H1 (cell line): ENCODE measurements at regions not wholly inside any gene's neighbourhood (a gene's known extent, or its start where the extent isn't known, plus 50 kb on each side); places are given as distances from the start of the nearest gene placed in this dataset.

Experiments used
- CTCF ChIA-PET: fragments of 300-600 bp; sonication (Branson Sonifier 250); formaldehyde crosslinking; loops from one replicate; lab custom pipeline; 2021; ENCODE audit not compliant: partially characterized antibody; lab: Charles Lee
- POLR2A ChIA-PET: fragments of 300-600 bp; sonication (Branson Sonifier 250); formaldehyde crosslinking; loops from one replicate; lab custom pipeline; 2021; ENCODE audit warnings: inconsistent platforms; ENCODE audit not compliant: partially characterized antibody; lab: Charles Lee
- DNase-seq, 2 experiments: peaks; one replicate each; pipeline versions ENCODE4 v3.0.0 to v3.0.0-alpha.2; 2010 to 2022; ENCODE audit warnings: low spot score in 2 of 2, low read depth in 1 of 2, mixed read lengths in 1 of 2
- FAIRE-seq: peaks from 2 replicates; lab custom pipeline; 2011; peaks lifted over from hg19 to GRCh38; lab: Jason Lieb, UNC
- H2AFZ ChIP-seq: 2 replicates; pipeline ENCODE4 v1.8.1; 2012; ENCODE audit warnings: low read length, inconsistent platforms
- H2AK5ac ChIP-seq: 2 replicates; pipeline ENCODE4 v1.6.1; 2013; ENCODE audit warnings: low read depth, low read length
- H2BK120ac ChIP-seq: replicated peaks from 2 replicates; pipeline ENCODE3; 2013; ENCODE audit warnings: low read depth, low read length, inconsistent platforms
- H2BK12ac ChIP-seq: 2 replicates; pipeline ENCODE4 v1.6.1; 2013; ENCODE audit warnings: low read depth, low read length
- H2BK15ac ChIP-seq: 2 replicates; pipeline ENCODE4 v1.6.1; 2013; ENCODE audit warnings: low read length
- H2BK20ac ChIP-seq: 2 replicates; pipeline ENCODE4 v1.6.1; 2013; ENCODE audit warnings: low read length
- H2BK5ac ChIP-seq: 2 replicates; pipeline ENCODE4 v1.6.1; 2013; ENCODE audit warnings: low read depth, low read length
- H3K14ac ChIP-seq: 2 replicates; pipeline ENCODE4 v1.6.1; 2013; ENCODE audit warnings: inconsistent platforms; ENCODE audit not compliant: insufficient read length
- H3K18ac ChIP-seq: 2 replicates; pipeline ENCODE4 v1.6.1; 2013; ENCODE audit warnings: low read length; ENCODE audit errors: extremely low read depth
- H3K23ac ChIP-seq: 2 replicates; pipeline ENCODE4 v1.6.1; 2013; ENCODE audit warnings: inconsistent platforms; ENCODE audit not compliant: insufficient read length
- H3K23me2 ChIP-seq: 2 replicates; pipeline ENCODE4 v1.6.1; 2013; ENCODE audit warnings: low read depth, low read length
- H3K27ac ChIP-seq: 2 replicates; pipeline ENCODE4 v1.6.1; 2011; ENCODE audit warnings: low read depth, low read length, inconsistent platforms
- H3K27me3 ChIP-seq, 4 experiments: replicated peaks in 1 of 4; 1 replicate in 1 of 4; 2 replicates in 3 of 4; pipeline versions ENCODE4 v1.6.1 to v1.8.1; 2011 to 2013; ENCODE audit warnings: low read length in 3 of 4, mild to moderate bottlenecking in 3 of 4, inconsistent platforms in 2 of 4, mixed read lengths in 2 of 4, moderate library complexity in 1 of 4; ENCODE audit not compliant: control insufficient read depth in 3 of 4, insufficient read depth in 3 of 4; ENCODE audit errors: extremely low read depth in 1 of 4
- H3K36me3 ChIP-seq, 4 experiments: 2 replicates each; pipeline versions ENCODE4 v1.6.1 to v1.8.1; 2011 to 2013; ENCODE audit warnings: mild to moderate bottlenecking in 4 of 4, low read length in 3 of 4, moderate library complexity in 2 of 4, control low read depth in 1 of 4, inconsistent platforms in 1 of 4; ENCODE audit not compliant: insufficient read depth in 4 of 4, control insufficient read depth in 2 of 4
- H3K4ac ChIP-seq: replicated peaks from 2 replicates; pipeline ENCODE3; 2013; ENCODE audit warnings: low read length, low read depth, mixed read lengths, inconsistent platforms; ENCODE audit not compliant: insufficient read length
- H3K4me1 ChIP-seq, 4 experiments: replicated peaks in 1 of 4; 1 replicate in 1 of 4; 2 replicates in 3 of 4; pipeline versions ENCODE4 v1.6.1 to v1.8.1; 2011 to 2013; ENCODE audit warnings: low read length in 3 of 4, inconsistent platforms in 2 of 4, mixed read lengths in 1 of 4; ENCODE audit not compliant: insufficient read depth in 4 of 4, control insufficient read depth in 3 of 4
- H3K4me2 ChIP-seq, 2 experiments: 2 replicates each; pipeline versions ENCODE4 v1.6.1 to v1.8.1; 2011 to 2013; ENCODE audit warnings: low read depth in 2 of 2, low read length in 2 of 2, control low read depth in 1 of 2, inconsistent platforms in 1 of 2, mild to moderate bottlenecking in 1 of 2; ENCODE audit not compliant: insufficient read depth in 1 of 2
- H3K4me3 ChIP-seq, 4 experiments: fragments of 200-600, 300-600 bp in 1 of 4; sonication (generic), shearing (Covaris generic), sonication (Bioruptor Twin) in 1 of 4; 2 replicates each; pipeline versions ENCODE4 v1.5.1 to v1.8.1; 2011 to 2016; ENCODE audit warnings: low read length in 4 of 4, low read depth in 3 of 4, control low read depth in 2 of 4, inconsistent platforms in 2 of 4, mild to moderate bottlenecking in 2 of 4, mixed read lengths in 1 of 4, moderate library complexity in 1 of 4; ENCODE audit not compliant: insufficient read depth in 2 of 4; ENCODE audit errors: extremely low read depth in 1 of 4
- H3K56ac ChIP-seq: replicated peaks from 2 replicates; pipeline ENCODE3; 2013; ENCODE audit warnings: low read depth, mild to moderate bottlenecking, mixed read lengths, low read length, inconsistent platforms; ENCODE audit not compliant: insufficient read length
- H3K79me1 ChIP-seq: 2 replicates; pipeline ENCODE4 v1.6.1; 2013; ENCODE audit warnings: low read depth, low read length, control low read depth
- H3K79me2 ChIP-seq, 2 experiments: 2 replicates each; pipeline versions ENCODE4 v1.6.1 to v1.8.1; 2012 to 2013; ENCODE audit warnings: low read length in 2 of 2, mild to moderate bottlenecking in 2 of 2, inconsistent platforms in 1 of 2; ENCODE audit not compliant: insufficient read depth in 2 of 2, control insufficient read depth in 1 of 2
- H3K9ac ChIP-seq, 4 experiments: replicated peaks in 1 of 4; 1 replicate in 1 of 4; 2 replicates in 3 of 4; pipeline versions ENCODE4 v1.6.1 to v1.8.1; 2011 to 2013; ENCODE audit warnings: low read depth in 3 of 4, low read length in 3 of 4, control low read depth in 2 of 4, mild to moderate bottlenecking in 2 of 4, moderate library complexity in 2 of 4, inconsistent platforms in 1 of 4; ENCODE audit errors: extremely low read depth in 1 of 4
- H3K9me3 ChIP-seq, 2 experiments: 2 replicates each; pipeline versions ENCODE4 v1.6.1 to v1.8.1; 2012 to 2013; ENCODE audit warnings: mild to moderate bottlenecking in 2 of 2, moderate library complexity in 2 of 2, control low read depth in 1 of 2, inconsistent platforms in 1 of 2, low read depth in 1 of 2, low read length in 1 of 2, mixed read lengths in 1 of 2; ENCODE audit not compliant: insufficient read depth in 2 of 2
- H4K20me1 ChIP-seq, 2 experiments: replicated peaks in 1 of 2; 2 replicates each; pipeline versions ENCODE3 to v1.8.1; 2011 to 2013; ENCODE audit warnings: inconsistent platforms in 2 of 2, low read length in 2 of 2, mild to moderate bottlenecking in 1 of 2; ENCODE audit not compliant: insufficient read depth in 2 of 2, control insufficient read depth in 1 of 2
- H4K5ac ChIP-seq: 2 replicates; pipeline ENCODE4 v1.6.1; 2013; ENCODE audit warnings: low read length, low read depth, mixed read lengths, inconsistent platforms; ENCODE audit not compliant: insufficient read length
- H4K8ac ChIP-seq: 2 replicates; pipeline ENCODE4 v1.8.0; 2013; ENCODE audit warnings: mild to moderate bottlenecking, moderate library complexity, low read length, inconsistent platforms; ENCODE audit not compliant: insufficient read depth; ENCODE audit errors: extremely low read depth
- H4K91ac ChIP-seq: replicated peaks from 2 replicates; pipeline ENCODE3; 2013; ENCODE audit warnings: low read length, mixed read lengths, inconsistent platforms; ENCODE audit not compliant: insufficient read length
- BRCA1 ChIP-seq: IDR thresholded peaks from 2 replicates; pipeline ENCODE4 v1.6.1; 2012; ENCODE audit warnings: low read depth, low read length, improper control_type of control experiment
- CHD1 ChIP-seq: IDR thresholded peaks from 2 replicates; pipeline ENCODE4 v1.6.1; 2012; ENCODE audit warnings: low read depth, low read length, improper control_type of control experiment
- EP300 ChIP-seq, 2 experiments: IDR thresholded peaks; 1 replicate in 1 of 2; 2 replicates in 1 of 2; pipeline ENCODE4 v1.6.1; 2011 to 2012; ENCODE audit warnings: low read depth in 2 of 2, low read length in 2 of 2, mild to moderate bottlenecking in 2 of 2, borderline replicate concordance in 1 of 2, inconsistent platforms in 1 of 2, moderate library complexity in 1 of 2
- GTF2F1 ChIP-seq: IDR thresholded peaks from 2 replicates; pipeline ENCODE4 v1.6.1; 2012; ENCODE audit warnings: low read depth, low read length, improper control_type of control experiment, borderline replicate concordance
- JUN ChIP-seq: IDR thresholded peaks from 2 replicates; pipeline ENCODE4 v1.6.1; 2011; ENCODE audit warnings: low read depth, mild to moderate bottlenecking, improper control_type of control experiment, low read length
- MAFK ChIP-seq: IDR thresholded peaks from 2 replicates; pipeline ENCODE4 v1.6.1; 2012; ENCODE audit warnings: low read depth, mild to moderate bottlenecking, improper control_type of control experiment, low read length
- PHF8 ChIP-seq: fragments of 200-600 bp; sonication (generic); conservative IDR thresholded peaks from 2 replicates; pipeline ENCODE4 v1.7.1; 2012; ENCODE audit warnings: low read depth, mild to moderate bottlenecking, inconsistent platforms, low read length, moderate library complexity
- RAD21 ChIP-seq, 2 experiments: IDR thresholded peaks in 1 of 2; conservative IDR thresholded peaks in 1 of 2; 2 replicates each; pipeline ENCODE4 v1.6.1; 2011; ENCODE audit warnings: low read depth in 2 of 2, low read length in 2 of 2, improper control_type of control experiment in 1 of 2, inconsistent platforms in 1 of 2, mild to moderate bottlenecking in 1 of 2, moderate library complexity in 1 of 2
- SAP30 ChIP-seq: fragments of 300-600 bp; sonication (generic); IDR thresholded peaks from 2 replicates; pipeline ENCODE4 v1.7.1; 2012; ENCODE audit warnings: low read length, moderate library complexity, mild to moderate bottlenecking, inconsistent platforms; ENCODE audit not compliant: insufficient read depth, insufficient replicate concordance
- SIRT6 ChIP-seq: IDR thresholded peaks from one replicate; pipeline ENCODE4 v1.7.1; 2012; ENCODE audit warnings: low read length, inconsistent platforms
- SP4 ChIP-seq: IDR thresholded peaks from 2 replicates; pipeline ENCODE4 v1.6.1; 2012; ENCODE audit warnings: low read length, inconsistent platforms
- ZNF274 ChIP-seq: IDR thresholded peaks from 2 replicates; pipeline ENCODE4 v1.7.0; 2012; ENCODE audit warnings: low read length, borderline replicate concordance; ENCODE audit errors: extremely low read depth
- WGBS, 2 experiments: shearing (Covaris generic) in 1 of 2; methylation state at CpG; one replicate each; pipeline versions ENCODE4 v1.1.6 to v1.1.7; 2013 to 2015; ENCODE audit warnings: low lambda C conversion rate in 2 of 2, mixed read lengths in 2 of 2, inconsistent platforms in 1 of 2, low coverage in 1 of 2, missing lambda C conversion rate in 1 of 2; ENCODE audit not compliant: insufficient replicate concordance in 2 of 2, insufficient coverage in 1 of 2, insufficient read length in 1 of 2; ENCODE audit errors: extremely low coverage in 1 of 2, missing lambda C conversion rate in 1 of 2; 5-methylcytosine and 5-hydroxymethylcytosine counted together
- TF ChIP-seq, protein P1 (sequence below): IDR thresholded peaks from 2 replicates; pipeline ENCODE4 v1.6.1; 2011; ENCODE audit warnings: low read depth, mild to moderate bottlenecking, low read length; ENCODE audit not compliant: insufficient read depth

DNA sequence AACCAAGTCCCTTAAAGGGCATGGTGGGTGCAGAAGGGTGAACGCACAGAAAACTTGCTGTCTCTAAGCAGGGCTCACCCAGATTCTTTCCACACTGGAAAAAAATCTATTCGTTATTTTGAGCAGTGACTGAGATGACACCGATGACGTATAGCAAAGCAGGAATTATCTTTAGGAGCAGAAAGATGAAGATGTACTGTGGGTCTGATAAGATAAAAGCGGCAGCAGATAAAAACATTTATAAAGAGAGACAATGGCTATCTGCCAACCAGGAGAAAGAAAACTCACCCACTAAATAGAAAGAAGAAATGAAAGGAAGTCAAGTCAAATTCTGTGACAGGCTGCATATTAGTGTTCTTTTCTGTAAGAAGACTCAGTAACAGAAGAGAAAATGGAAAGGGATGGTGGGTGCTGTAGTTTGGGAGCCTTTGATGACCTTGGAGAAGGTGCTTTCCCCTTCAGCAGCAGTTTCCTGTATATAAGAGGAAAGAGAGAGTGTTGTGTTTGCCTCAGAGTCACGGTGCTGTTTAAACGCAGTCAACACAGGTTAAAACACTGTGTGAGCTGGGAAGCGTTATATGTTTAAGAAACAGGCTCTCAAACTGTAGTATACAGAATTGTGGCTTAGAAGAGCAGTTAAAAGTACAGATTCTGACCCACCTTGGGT, 111.6 kb downstream of the AQP9 start:
- H3K79me1 ChIP-seq, result no peaks in the 10 kb centered on the region
- 90% methylated on average over 8 of the region's 8 CpGs; no CpG with 5 or more reads in 1 of the 2 experiments for WGBS, 2 experiments
- no peak overlapping the region for H2AK5ac ChIP-seq
- TF ChIP-seq, protein P1, sequence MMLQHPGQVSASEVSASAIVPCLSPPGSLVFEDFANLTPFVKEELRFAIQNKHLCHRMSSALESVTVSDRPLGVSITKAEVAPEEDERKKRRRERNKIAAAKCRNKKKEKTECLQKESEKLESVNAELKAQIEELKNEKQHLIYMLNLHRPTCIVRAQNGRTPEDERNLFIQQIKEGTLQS, result no peak
- TF ChIP-seq MAFK (no peak), BRCA1 (no peak), JUN (no peak), SIRT6 (no peak), SAP30 (no peak), RAD21 (IDR thresholded peaks at IDR 0.05 in 1 of 2, conservative IDR thresholded peaks at IDR 0.05 in 1 of 2; ENCODE audit: low read depth in 2 of 2, low read length in 2 of 2) (no peak), GTF2F1 (no peak), ZNF274 (no peak), CHD1 (no peak), PHF8 (no peak), SP4 (no peak), EP300 (IDR thresholded peaks at IDR 0.05; ENCODE audit: borderline replicate concordance in 1 of 2, low read depth in 2 of 2, low read length in 2 of 2) (no peak)

More for the DNA sequence above, 111.6 kb downstream of the AQP9 start:
- CTCF ChIA-PET, result no interaction called here
- Histone ChIP-seq H3K23me2 (no peaks in the 10 kb centered on the region), H3K4me1 (no peaks in the 10 kb centered on the region), H3K18ac (no peak overlapping the region), H3K14ac (no peak overlapping the region), H2BK15ac (no peak overlapping the region), H3K9ac (no peak overlapping the region), H4K91ac (no peak overlapping the region), H2BK12ac (no peak overlapping the region), H2BK20ac (no peak overlapping the region), H3K9me3 (no peaks in the 10 kb centered on the region), H3K4me2 (no peak overlapping the region), H3K4ac (no peak overlapping the region), H2AFZ (peak overlapping the region; percentile 77; the same call in 1 of the 2 replicates), H3K27me3 (0 out of 7 replicates have a peak, but pooled peaks cover 0 to 2% (median under 1%) of the 10 kb centered on the region in 4 experiments), H3K36me3 (no peaks in the 10 kb centered on the region), H2BK120ac (no peak overlapping the region), H3K4me3 (no peak overlapping the region), H3K23ac (no peak overlapping the region), H4K5ac (no peak overlapping the region), H3K79me2 (no peaks in the 10 kb centered on the region), H4K20me1 (no peaks in the 10 kb centered on the region), H3K56ac (no peak overlapping the region), H3K27ac (no peak overlapping the region), H2BK5ac (no peak overlapping the region), H4K8ac (no peak overlapping the region)
- DNase-seq, result no peak
- POLR2A ChIA-PET, result no interaction called here
- FAIRE-seq, result no peak
